SH-SY5Y (cell line): ENCODE measurements at regions not wholly inside any gene's neighbourhood (a gene's known extent, or its start where the extent isn't known, plus 50 kb on each side); places are given as distances from the start of the nearest gene placed in this dataset.

Experiments used
- GATA2 ChIP-seq: IDR thresholded peaks from 2 replicates; pipeline ENCODE4 v1.6.1; 2011; ENCODE audit warnings: mild to moderate bottlenecking, low read depth, low read length
- GATA3 ChIP-seq: IDR thresholded peaks from 2 replicates; pipeline ENCODE4 v1.6.1; 2011; ENCODE audit warnings: low read depth, mild to moderate bottlenecking, low read length, moderate library complexity

- TF ChIP-seq GATA3 (no peak), GATA2 (no peak)
Measured at GRCh38 chr1:217261636-217262035, 369.3 kb downstream of the GPATCH2 start.

GRCh38 chr1:217260676-217261075 lies 370.2 kb downstream of the GPATCH2 start:
- TF ChIP-seq GATA2 = no peak
- no peak for TF ChIP-seq GATA3

- no peak for TF ChIP-seq GATA2
- TF ChIP-seq GATA3 = no peak
Measured at GRCh38 chr1:217253985-217254384, 376.9 kb downstream of the GPATCH2 start.

- no peak for TF ChIP-seq GATA3
- no peak for TF ChIP-seq GATA2
Measured at GRCh38 chr1:217253351-217253750, 377.5 kb downstream of the GPATCH2 start.

- TF ChIP-seq GATA3 (no peak), GATA2 (no peak)
Measured at GRCh38 chr1:217251121-217251520, 379.8 kb downstream of the GPATCH2 start.

GRCh38 chr1:217249857-217250256 lies 381.0 kb downstream of the GPATCH2 start:
- TF ChIP-seq GATA2 (no peak), GATA3 (no peak)

- no peak for TF ChIP-seq GATA3
- no peak for TF ChIP-seq GATA2
Measured at GRCh38 chr1:217244971-217245370, 385.9 kb downstream of the GPATCH2 start.

GRCh38 chr1:217240656-217241055 lies 390.2 kb downstream of the GPATCH2 start:
- TF ChIP-seq GATA2 (no peak), GATA3 (no peak)

- TF ChIP-seq GATA2 (no peak), GATA3 (no peak)
Measured at GRCh38 chr1:217238945-217239344, 391.9 kb downstream of the GPATCH2 start.

GRCh38 chr1:217230412-217230811 lies 400.5 kb downstream of the GPATCH2 start:
- TF ChIP-seq GATA2 = no peak
- TF ChIP-seq GATA3 = no peak

- TF ChIP-seq GATA2 (no peak), GATA3 (no peak)
Measured at GRCh38 chr1:217228689-217229088, 402.2 kb downstream of the GPATCH2 start.

GRCh38 chr1:217224201-217224600 lies 406.7 kb downstream of the GPATCH2 start:
- TF ChIP-seq GATA3 (no peak), GATA2 (no peak)

GRCh38 chr1:217214551-217214950 lies 416.3 kb downstream of the GPATCH2 start:
- TF ChIP-seq GATA3 (no peak), GATA2 (no peak)

- TF ChIP-seq GATA3 (no peak), GATA2 (no peak)
Measured at GRCh38 chr1:217211486-217211885, 419.4 kb downstream of the GPATCH2 start.

- no peak for TF ChIP-seq GATA3
- no peak for TF ChIP-seq GATA2
Measured at GRCh38 chr1:217205578-217205977, 425.3 kb downstream of the GPATCH2 start.

GRCh38 chr1:217196616-217197015 lies 434.3 kb downstream of the GPATCH2 start:
- TF ChIP-seq GATA3 (no peak), GATA2 (no peak)

GRCh38 chr1:217193151-217193550 lies 437.7 kb downstream of the GPATCH2 start:
- TF ChIP-seq GATA3 (no peak), GATA2 (no peak)
